SK-N-SH treated with all-trans-retinoic acid at 6 μM for 48 hours (cell line): ENCODE measurements at regions not wholly inside any gene's neighbourhood (a gene's known extent, or its start where the extent isn't known, plus 50 kb on each side); places are given as distances from the start of the nearest gene placed in this dataset.

Experiments
- ESRRG ChIP-seq: fragments of 250-450 bp; sonication (Bioruptor Pico); IDR thresholded peaks from 2 replicates; pipeline ENCODE4 v1.6.1; 2021; ENCODE audit warnings: mild to moderate bottlenecking
- GLIS3 ChIP-seq: fragments of 250-450 bp; sonication (Bioruptor Pico); IDR thresholded peaks from 2 replicates; pipeline ENCODE4 v1.5.0; 2020; ENCODE audit warnings: mild to moderate bottlenecking, moderate library complexity
- PATZ1 ChIP-seq: fragments of 250-450 bp; sonication (Bioruptor Pico); IDR thresholded peaks from 2 replicates; pipeline ENCODE4 v1.8.0; 2020; ENCODE audit warnings: mild to moderate bottlenecking, moderate library complexity, borderline replicate concordance
- PPARA ChIP-seq: fragments of 250-450 bp; sonication (Bioruptor Pico); IDR thresholded peaks from 2 replicates; pipeline ENCODE4 v1.5.0; 2020; ENCODE audit warnings: mild to moderate bottlenecking, borderline replicate concordance
- RARB ChIP-seq: fragments of 250-450 bp; sonication (Bioruptor Pico); IDR thresholded peaks from 2 replicates; pipeline ENCODE4 v1.8.0; 2021; ENCODE audit warnings: mild to moderate bottlenecking, moderate library complexity
- SNAI2 ChIP-seq: fragments of 250-450 bp; sonication (Bioruptor Pico); IDR thresholded peaks from 2 replicates; pipeline ENCODE4 v1.5.0; 2020; ENCODE audit warnings: mild to moderate bottlenecking, moderate library complexity
- TOX ChIP-seq: fragments of 250-450 bp; sonication (Bioruptor Pico); IDR thresholded peaks from 2 replicates; pipeline ENCODE4 v1.8.0; 2021; ENCODE audit warnings: mild to moderate bottlenecking, moderate library complexity, borderline replicate concordance
- ZFP3 ChIP-seq: fragments of 250-450 bp; sonication (Bioruptor Pico); IDR thresholded peaks from 2 replicates; pipeline ENCODE4 v1.5.0; 2020; ENCODE audit warnings: mild to moderate bottlenecking, moderate library complexity
- ZNF8 ChIP-seq: fragments of 450-650 bp; formaldehyde crosslinking; IDR thresholded peaks from 2 replicates; pipeline ENCODE4 v1.5.0; 2020; ENCODE audit warnings: mild to moderate bottlenecking, moderate library complexity

DNA sequence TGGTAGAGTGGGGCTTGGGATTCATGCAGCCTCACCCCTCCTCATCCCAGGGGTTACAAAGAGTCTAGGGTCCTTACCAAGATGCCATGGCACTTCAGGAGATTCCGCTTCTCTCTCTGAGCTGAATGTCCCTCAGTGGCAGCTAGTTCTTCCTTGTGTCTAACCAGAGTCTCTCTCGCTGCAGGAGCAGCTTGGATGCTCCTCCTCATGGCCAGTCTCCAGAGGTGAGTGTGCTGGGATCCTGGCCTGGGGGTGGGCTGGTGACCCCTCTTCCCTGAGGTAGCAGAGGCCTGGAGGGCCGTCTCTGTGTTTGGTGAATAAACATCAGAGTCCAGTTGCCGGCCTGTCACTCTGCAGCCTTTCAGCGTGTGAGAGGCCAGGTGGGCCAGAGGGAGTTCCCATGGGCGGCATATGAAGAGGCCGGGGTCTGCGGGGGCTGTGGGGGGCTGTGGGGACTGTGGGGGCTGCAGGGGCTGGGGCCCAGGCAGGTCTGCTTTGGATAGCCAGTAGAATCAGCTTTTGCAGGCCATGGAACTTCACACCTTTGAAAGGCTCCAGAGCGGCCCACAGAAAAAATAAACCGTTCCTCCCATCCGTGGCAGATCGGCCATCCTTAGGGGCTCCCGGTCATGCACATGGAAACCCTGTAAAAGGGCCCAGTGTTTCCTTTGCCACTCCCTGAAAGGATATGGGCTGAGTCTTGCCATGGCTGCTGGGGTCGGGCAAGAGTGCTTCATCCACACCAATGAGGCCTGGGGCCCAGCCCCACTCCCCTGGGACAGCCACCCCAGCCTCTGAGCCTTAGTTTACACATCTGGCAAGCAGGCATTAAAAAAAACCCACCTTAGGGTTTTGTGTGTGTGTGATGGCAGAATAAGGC lies 256.4 kb downstream of the FOXD2 start:
- TF ChIP-seq GLIS3 (CRISPR knock-in tag) (no peak), SNAI2 (CRISPR knock-in tag) (no peak), ZNF8 (CRISPR knock-in tag) (no peak), RARB (CRISPR knock-in tag) (no peak), PPARA (CRISPR knock-in tag) (no peak), ZFP3 (CRISPR knock-in tag) (no peak), ESRRG (CRISPR knock-in tag) (no peak), PATZ1 (CRISPR knock-in tag) (no peak), TOX (CRISPR knock-in tag) (no peak)
